ENCODE measurements at regions not wholly inside any gene's neighbourhood (a gene's known extent, or its start where the extent isn't known, plus 50 kb on each side); places are given as distances from the start of the nearest gene placed in this dataset.
"Not testable (repeated sequence)": the region's sequence is repeated elsewhere in the genome, so short reads cannot be mapped to it uniquely, and the experiment has no call there.

- DNase-seq (ENCODE audit: low read depth in 1 of 2, low spot score in 1 of 2), result no peak
Observed at GRCh38 chr17:53765609-53766008, 57.1 kb upstream of the KIF2B start.

GRCh38 chr17:53765129-53765528 is 57.6 kb upstream of the KIF2B start:
- no peak for DNase-seq (ENCODE audit: low read depth in 1 of 2, low spot score in 1 of 2)

- no peak for DNase-seq (ENCODE audit: low read depth in 1 of 2, low spot score in 1 of 2)
Observed at GRCh38 chr17:53757559-53757958, 65.2 kb upstream of the KIF2B start.

- DNase-seq (ENCODE audit: low read depth in 1 of 2, low spot score in 1 of 2), result not testable (repeated sequence)
Observed at GRCh38 chr17:53757116-53757515, 65.6 kb upstream of the KIF2B start.

- no peak for DNase-seq (ENCODE audit: low read depth in 1 of 2, low spot score in 1 of 2)
Observed at GRCh38 chr17:53749178-53749577, 73.5 kb upstream of the KIF2B start.

- DNase-seq (ENCODE audit: low read depth in 1 of 2, low spot score in 1 of 2), result not testable (repeated sequence)
Observed at GRCh38 chr17:53748159-53748820, 74.4 kb upstream of the KIF2B start.

- DNase-seq (ENCODE audit: low read depth in 1 of 2, low spot score in 1 of 2), result no peak
Observed at GRCh38 chr17:53740312-53740711, 82.4 kb upstream of the KIF2B start.

- DNase-seq (ENCODE audit: low read depth in 1 of 2, low spot score in 1 of 2), result no peak
Observed at GRCh38 chr17:53736516-53737240, 86.0 kb upstream of the KIF2B start.

GRCh38 chr17:53724726-53725125 is 98.0 kb upstream of the KIF2B start:
- no peak for DNase-seq (ENCODE audit: low read depth in 1 of 2, low spot score in 1 of 2)

GRCh38 chr17:53722407-53722806 is 100.3 kb upstream of the KIF2B start:
- no peak for DNase-seq (ENCODE audit: low read depth in 1 of 2, low spot score in 1 of 2)

GRCh38 chr17:53721101-53721500 is 101.6 kb upstream of the KIF2B start:
- no peak for DNase-seq (ENCODE audit: low read depth in 1 of 2, low spot score in 1 of 2)

GRCh38 chr17:53719229-53719628 is 103.5 kb upstream of the KIF2B start:
- DNase-seq (ENCODE audit: low read depth in 1 of 2, low spot score in 1 of 2), result no peak

GRCh38 chr17:53707566-53707965 is 115.2 kb upstream of the KIF2B start:
- no peak for DNase-seq (ENCODE audit: low read depth in 1 of 2, low spot score in 1 of 2)

- DNase-seq (ENCODE audit: low read depth in 1 of 2, low spot score in 1 of 2), result no peak
Observed at GRCh38 chr17:53696286-53696685, 126.4 kb upstream of the KIF2B start.

GRCh38 chr17:53687324-53687723 is 135.4 kb upstream of the KIF2B start:
- no peak for DNase-seq (ENCODE audit: low read depth in 1 of 2, low spot score in 1 of 2)

- DNase-seq (ENCODE audit: low read depth in 1 of 2, low spot score in 1 of 2), result no peak
Observed at GRCh38 chr17:53680745-53681144, 142.0 kb upstream of the KIF2B start.

- no peak for DNase-seq (ENCODE audit: low read depth in 1 of 2, low spot score in 1 of 2)
Observed at GRCh38 chr17:53668854-53669253, 153.9 kb upstream of the KIF2B start.

- DNase-seq (ENCODE audit: low read depth in 1 of 2, low spot score in 1 of 2), result no peak
Observed at GRCh38 chr17:53662608-53663007, 160.1 kb upstream of the KIF2B start.

- DNase-seq (ENCODE audit: low read depth in 1 of 2, low spot score in 1 of 2), result no peak
Observed at GRCh38 chr17:53659181-53659580, 163.5 kb upstream of the KIF2B start.

- DNase-seq (ENCODE audit: low read depth in 1 of 2, low spot score in 1 of 2), result no peak
Observed at GRCh38 chr17:53655591-53655990, 167.1 kb upstream of the KIF2B start.

- no peak for DNase-seq (ENCODE audit: low read depth in 1 of 2, low spot score in 1 of 2)
Observed at GRCh38 chr17:53649201-53649600, 173.5 kb upstream of the KIF2B start.

- no peak for DNase-seq (ENCODE audit: low read depth in 1 of 2, low spot score in 1 of 2)
Observed at GRCh38 chr17:53646835-53647234, 175.9 kb upstream of the KIF2B start.

GRCh38 chr17:53640808-53641207 is 181.9 kb upstream of the KIF2B start:
- DNase-seq (ENCODE audit: low read depth in 1 of 2, low spot score in 1 of 2), result no peak
